Thyroid gland (tissue), 4 donors: ENCODE measurements at regions not wholly inside any gene's neighbourhood (a gene's known extent, or its start where the extent isn't known, plus 50 kb on each side); places are given as distances from the start of the nearest gene placed in this dataset.

Experiments used
- DNase-seq, 2 donors: peaks; one replicate each; pipeline ENCODE4 v3.0.0-alpha.2; 2019
- H3K27ac ChIP-seq, 3 donors: fragments of 200-600 bp; sonication (generic); 1 replicate in 2 of 3; 2 replicates in 1 of 3; pipeline ENCODE4 v1.5.1; 2016 to 2019; ENCODE audit warnings: mild to moderate bottlenecking in 1 of 3, moderate library complexity in 1 of 3
- H3K27me3 ChIP-seq: fragments of 200-600 bp; sonication (generic); one replicate; pipeline ENCODE4 v1.5.1; 2019
- H3K36me3 ChIP-seq, 2 donors: fragments of 200-600 bp; sonication (generic); one replicate each; pipeline ENCODE4 v1.5.1; 2016 to 2019
- H3K4me1 ChIP-seq, 2 donors: fragments of 200-600 bp; sonication (generic); one replicate each; pipeline ENCODE4 v1.5.1; 2017 to 2019
- H3K4me3 ChIP-seq, 3 donors: fragments of 200-600 bp; sonication (generic); replicated peaks in 1 of 3; 1 replicate in 2 of 3; 2 replicates in 1 of 3; pipeline ENCODE4 v1.5.1; 2016; ENCODE audit warnings: mild to moderate bottlenecking in 1 of 3
- H3K9me3 ChIP-seq: fragments of 200-600 bp; sonication (generic); one replicate; pipeline ENCODE4 v1.5.1; 2017
- POLR2A ChIP-seq, 2 donors: fragments of 450-650 bp; IDR thresholded peaks; one replicate each; pipeline ENCODE4 v1.6.1; 2017; ENCODE audit warnings: antibody characterized with exemption in 2 of 2, mild to moderate bottlenecking in 2 of 2, moderate library complexity in 1 of 2
- WGBS, 2 donors: methylation state at CpG; one replicate each; pipeline ENCODE4 v1.1.5; 2017; 5-methylcytosine and 5-hydroxymethylcytosine counted together
- intact Hi-C: fragments of 100-400 bp; cut with DNase I; formaldehyde crosslinking; loops from one replicate; pipeline ENCODE4 v1.15.1; 2023
- TF ChIP-seq, protein P1 (sequence below), 6 experiments: fragments of 200-600 bp in 3 of 6; fragments of 450-650 bp in 3 of 6; sonication (generic) in 3 of 6; IDR thresholded peaks; one replicate each; pipeline ENCODE4 v1.5.1; 2016 to 2019; ENCODE audit warnings: antibody characterized with exemption in 6 of 6, mild to moderate bottlenecking in 2 of 6, inconsistent platforms in 1 of 6, moderate library complexity in 1 of 6

GRCh38 chr7:80350430-80350829 is 161.4 kb downstream of the GNAT3 start:
- 41 to 95% methylated on average over 1 of the region's 1 CpG for WGBS, 2 donors
- intact Hi-C loops, result no loop called here

GRCh38 chr7:80348223-80348622 is 163.6 kb downstream of the GNAT3 start:
- no peak for DNase-seq
- TF ChIP-seq POLR2A (IDR thresholded peaks at IDR 0.05), result no peak
- TF ChIP-seq, protein P1, sequence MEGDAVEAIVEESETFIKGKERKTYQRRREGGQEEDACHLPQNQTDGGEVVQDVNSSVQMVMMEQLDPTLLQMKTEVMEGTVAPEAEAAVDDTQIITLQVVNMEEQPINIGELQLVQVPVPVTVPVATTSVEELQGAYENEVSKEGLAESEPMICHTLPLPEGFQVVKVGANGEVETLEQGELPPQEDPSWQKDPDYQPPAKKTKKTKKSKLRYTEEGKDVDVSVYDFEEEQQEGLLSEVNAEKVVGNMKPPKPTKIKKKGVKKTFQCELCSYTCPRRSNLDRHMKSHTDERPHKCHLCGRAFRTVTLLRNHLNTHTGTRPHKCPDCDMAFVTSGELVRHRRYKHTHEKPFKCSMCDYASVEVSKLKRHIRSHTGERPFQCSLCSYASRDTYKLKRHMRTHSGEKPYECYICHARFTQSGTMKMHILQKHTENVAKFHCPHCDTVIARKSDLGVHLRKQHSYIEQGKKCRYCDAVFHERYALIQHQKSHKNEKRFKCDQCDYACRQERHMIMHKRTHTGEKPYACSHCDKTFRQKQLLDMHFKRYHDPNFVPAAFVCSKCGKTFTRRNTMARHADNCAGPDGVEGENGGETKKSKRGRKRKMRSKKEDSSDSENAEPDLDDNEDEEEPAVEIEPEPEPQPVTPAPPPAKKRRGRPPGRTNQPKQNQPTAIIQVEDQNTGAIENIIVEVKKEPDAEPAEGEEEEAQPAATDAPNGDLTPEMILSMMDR (IDR thresholded peaks at IDR 0.05), result no peak
- H3K9me3 ChIP-seq, result no peaks in the 10 kb centered on the region
- 79 to 82% methylated on average over 2 of the region's 2 CpGs for WGBS, 2 donors
- H3K4me1 ChIP-seq, result peaks cover 0 to 15% of the 10 kb centered on the region in 2 donors
- no peak overlapping the region for H3K4me3 ChIP-seq
- no peaks in the 10 kb centered on the region for H3K27me3 ChIP-seq
- H3K27ac ChIP-seq, result peak overlapping the region in 1 of 3 donors; percentile 3
- intact Hi-C loops, result no loop called here
- no peaks in the 10 kb centered on the region for H3K36me3 ChIP-seq

More at GRCh38 chr7:80350430-80350829, 161.4 kb downstream of the GNAT3 start:
- no peak for TF ChIP-seq POLR2A (IDR thresholded peaks at IDR 0.05)
- TF ChIP-seq, protein P1 (IDR thresholded peaks at IDR 0.05), result no peak
- H3K27me3 ChIP-seq, result no peaks in the 10 kb centered on the region
- H3K4me3 ChIP-seq, result no peak overlapping the region
- H3K36me3 ChIP-seq, result no peaks in the 10 kb centered on the region
- no peak overlapping the region for H3K27ac ChIP-seq
- H3K9me3 ChIP-seq, result no peaks in the 10 kb centered on the region
- H3K4me1 ChIP-seq, result peaks cover 0 to 15% of the 10 kb centered on the region in 2 donors
- no peak for DNase-seq

DNA sequence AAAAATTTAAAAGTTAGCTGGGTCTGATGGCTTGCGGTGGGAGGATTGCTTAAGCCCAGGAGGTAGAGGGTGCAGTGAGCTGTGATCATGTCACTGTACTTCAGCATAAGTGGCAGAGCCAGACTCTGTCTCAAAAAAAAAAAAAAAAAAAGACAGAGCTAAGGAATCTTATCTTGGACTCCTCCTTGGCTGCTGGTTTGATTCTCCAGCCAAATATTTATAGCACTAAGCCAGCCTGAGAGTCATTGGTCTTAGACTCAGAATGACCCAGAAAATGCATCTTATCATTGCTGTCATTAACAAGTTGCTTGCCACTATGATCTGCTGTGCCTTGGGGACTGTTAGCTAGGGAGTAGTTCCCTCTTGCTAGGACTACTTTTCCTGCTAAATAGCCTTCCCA is 164.7 kb downstream of the GNAT3 start:
- Histone ChIP-seq H3K9me3 (no peaks in the 10 kb centered on the region), H3K27ac (peak overlapping the region in 1 of 3 donors; percentile 3), H3K4me1 (peaks cover 0 to 15% of the 10 kb centered on the region in 2 donors), H3K4me3 (no peak overlapping the region), H3K36me3 (no peaks in the 10 kb centered on the region), H3K27me3 (no peaks in the 10 kb centered on the region)
- TF ChIP-seq, protein P1 (IDR thresholded peaks at IDR 0.05), result no peak
- no peak for TF ChIP-seq POLR2A (IDR thresholded peaks at IDR 0.05)
- peak; percentile 9 to 13 for DNase-seq
- intact Hi-C loops, result no loop called here
- 8 to 28% methylated on average over 1 of the region's 1 CpG for WGBS, 2 donors

DNA sequence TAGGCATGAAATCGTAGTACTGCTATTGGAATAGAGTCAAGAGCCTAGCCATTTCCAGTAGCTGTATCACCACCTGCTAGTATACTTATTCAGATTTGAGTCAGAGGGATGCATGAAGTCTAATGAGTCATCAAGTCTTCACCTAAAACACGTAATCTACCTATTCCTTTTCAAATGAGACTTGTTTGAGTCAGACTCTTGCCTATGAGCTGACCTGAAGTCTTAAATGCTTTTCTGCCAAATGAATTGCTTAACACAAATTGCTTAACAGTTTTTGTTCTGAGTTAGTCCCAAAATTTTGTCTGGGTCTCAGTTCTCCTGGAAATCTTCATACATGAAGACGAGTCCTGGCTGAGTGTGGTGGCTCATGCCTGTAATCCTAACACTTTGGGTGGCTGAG is 165.2 kb downstream of the GNAT3 start:
- Histone ChIP-seq H3K36me3 (no peaks in the 10 kb centered on the region), H3K27ac (no peak overlapping the region), H3K27me3 (no peaks in the 10 kb centered on the region), H3K4me1 (peaks cover 0 to 15% of the 10 kb centered on the region in 2 donors), H3K4me3 (no peak overlapping the region), H3K9me3 (no peaks in the 10 kb centered on the region)
- TF ChIP-seq, protein P1 (IDR thresholded peaks at IDR 0.05), result no peak
- TF ChIP-seq POLR2A (IDR thresholded peaks at IDR 0.05), result no peak
- WGBS, 2 donors, result 71 to 86% methylated on average over 3 of the region's 3 CpGs
- no peak for DNase-seq
- intact Hi-C loops, result no loop called here

- peaks cover 0 to 11% of the 10 kb centered on the region in 2 donors for H3K4me1 ChIP-seq
- 67 to 70% methylated on average over 7 of the region's 7 CpGs for WGBS, 2 donors
- H3K9me3 ChIP-seq, result no peaks in the 10 kb centered on the region
- no peak for DNase-seq
- no peak overlapping the region for H3K27ac ChIP-seq
- H3K36me3 ChIP-seq, result no peaks in the 10 kb centered on the region
- intact Hi-C loops, result no loop called here
- no peaks in the 10 kb centered on the region for H3K27me3 ChIP-seq
- no peak for TF ChIP-seq POLR2A (IDR thresholded peaks at IDR 0.05)
- TF ChIP-seq, protein P1 (IDR thresholded peaks at IDR 0.05), result no peak
- no peak overlapping the region for H3K4me3 ChIP-seq
Observed at GRCh38 chr7:80335511-80336231, 176.2 kb downstream of the GNAT3 start.
